ENCODE measurements at regions not wholly inside any gene's neighbourhood (a gene's known extent, or its start where the extent isn't known, plus 50 kb on each side); places are given as distances from the start of the nearest gene placed in this dataset.

- Histone ChIP-seq H3K79me2 (ENCODE audit: control insufficient read depth, insufficient read depth, low read length) (no peaks in the 10 kb centered on the region), H3K4me2 (ENCODE audit: insufficient read depth, low read length) (no peak overlapping the region), H3K36me3 (ENCODE audit: control insufficient read depth in 2 of 2, extremely low read depth in 1 of 2, insufficient read depth in 2 of 2, low read length in 2 of 2) (no peaks in the 10 kb centered on the region), H2AFZ (ENCODE audit: low read depth, low read length) (no peak overlapping the region), H3K9me1 (replicated peaks; ENCODE audit: control insufficient read depth, extremely low read depth, insufficient read depth, low read length) (no peaks in the 10 kb centered on the region), H3K9me3 (replicated peaks; ENCODE audit: control insufficient read depth, insufficient read depth, low read length) (no peaks in the 10 kb centered on the region), H3K27ac (ENCODE audit: insufficient read depth, low read depth, low read length) (no peak overlapping the region), H3K4me1 (ENCODE audit: control insufficient read depth, extremely low read depth, insufficient read depth, low read length) (no peaks in the 10 kb centered on the region), H4K20me1 (replicated peaks; ENCODE audit: control insufficient read depth, extremely low read depth, insufficient read depth, low read length) (no peaks in the 10 kb centered on the region), H3K4me3 (replicated peaks in 1 of 3; ENCODE audit: insufficient read depth in 1 of 3, low read depth in 1 of 3, low read length in 3 of 3) (no peak overlapping the region), H3K27me3 (ENCODE audit: control insufficient read depth in 2 of 2, insufficient read depth in 2 of 2, low read length in 2 of 2) (no peaks in the 10 kb centered on the region), H3K9ac (replicated peaks; ENCODE audit: extremely low read depth, insufficient read depth, low read length) (no peak overlapping the region)
- TF ChIP-seq EZH2 (IDR thresholded peaks at IDR 0.05; ENCODE audit: borderline replicate concordance, low read depth, low read length, severe bottlenecking) (no peak), POLR2AphosphoS5 (IDR thresholded peaks at IDR 0.05; ENCODE audit: insufficient read depth, low read depth, low read length) (no peak), FOS (IDR thresholded peaks at IDR 0.05; ENCODE audit: borderline replicate concordance, insufficient read depth, low read length) (no peak), GATA2 (IDR thresholded peaks at IDR 0.05; ENCODE audit: insufficient read depth, insufficient read length, low read depth, low read length) (no peak), POLR2A (IDR thresholded peaks at IDR 0.05; ENCODE audit: low read depth, low read length) (no peak), MYC (IDR thresholded peaks at IDR 0.05; ENCODE audit: low read depth, low read length) (no peak), JUN (IDR thresholded peaks at IDR 0.05; ENCODE audit: borderline replicate concordance, insufficient read depth, insufficient read length, low read depth) (no peak)
- TF ChIP-seq, protein P1, sequence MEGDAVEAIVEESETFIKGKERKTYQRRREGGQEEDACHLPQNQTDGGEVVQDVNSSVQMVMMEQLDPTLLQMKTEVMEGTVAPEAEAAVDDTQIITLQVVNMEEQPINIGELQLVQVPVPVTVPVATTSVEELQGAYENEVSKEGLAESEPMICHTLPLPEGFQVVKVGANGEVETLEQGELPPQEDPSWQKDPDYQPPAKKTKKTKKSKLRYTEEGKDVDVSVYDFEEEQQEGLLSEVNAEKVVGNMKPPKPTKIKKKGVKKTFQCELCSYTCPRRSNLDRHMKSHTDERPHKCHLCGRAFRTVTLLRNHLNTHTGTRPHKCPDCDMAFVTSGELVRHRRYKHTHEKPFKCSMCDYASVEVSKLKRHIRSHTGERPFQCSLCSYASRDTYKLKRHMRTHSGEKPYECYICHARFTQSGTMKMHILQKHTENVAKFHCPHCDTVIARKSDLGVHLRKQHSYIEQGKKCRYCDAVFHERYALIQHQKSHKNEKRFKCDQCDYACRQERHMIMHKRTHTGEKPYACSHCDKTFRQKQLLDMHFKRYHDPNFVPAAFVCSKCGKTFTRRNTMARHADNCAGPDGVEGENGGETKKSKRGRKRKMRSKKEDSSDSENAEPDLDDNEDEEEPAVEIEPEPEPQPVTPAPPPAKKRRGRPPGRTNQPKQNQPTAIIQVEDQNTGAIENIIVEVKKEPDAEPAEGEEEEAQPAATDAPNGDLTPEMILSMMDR (IDR thresholded peaks at IDR 0.05; ENCODE audit: extremely low read depth in 1 of 2, insufficient read depth in 1 of 2, low read depth in 1 of 2, low read length in 2 of 2): no peak
- TF ChIP-seq, protein P2, sequence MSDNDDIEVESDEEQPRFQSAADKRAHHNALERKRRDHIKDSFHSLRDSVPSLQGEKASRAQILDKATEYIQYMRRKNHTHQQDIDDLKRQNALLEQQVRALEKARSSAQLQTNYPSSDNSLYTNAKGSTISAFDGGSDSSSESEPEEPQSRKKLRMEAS (IDR thresholded peaks at IDR 0.05; ENCODE audit: insufficient read depth, insufficient read length): no peak
- intact Hi-C loops (cut with micrococcal nuclease): no loop called here
- dilution Hi-C loops (cut with MboI; ENCODE audit: extremely low pct_ligation_motif_present, low sequenced_read_pairs): no loop called here
- FAIRE-seq (no peak), DNase-seq (ENCODE audit: low read depth, low spot score) (no peak)
- BruUV-seq (replicated peaks): no TSS peak
- POLR2A ChIA-PET: no interaction called here
- CTCF ChIA-PET: no interaction called here
Measured at GRCh38 chr3:7934362-7934761, 567.3 kb upstream of the LMCD1 start.

Data from endothelial cell of umbilical vein (primary cell).